GM12891 (cell line): ENCODE measurements at regions not wholly inside any gene's neighbourhood (a gene's known extent, or its start where the extent isn't known, plus 50 kb on each side); places are given as distances from the start of the nearest gene placed in this dataset.

Experiments used
- PAX5 ChIP-seq: IDR thresholded peaks from 2 replicates; pipeline ENCODE4 v1.6.1; 2011; ENCODE audit warnings: low read length, moderate library complexity, mild to moderate bottlenecking; ENCODE audit not compliant: insufficient read depth, severe bottlenecking
- POLR2A ChIP-seq: IDR thresholded peaks from 2 replicates; pipeline ENCODE4 v1.6.1; 2011; ENCODE audit warnings: low read depth, low read length, control low read depth
- POLR2AphosphoS5 ChIP-seq: IDR thresholded peaks from 2 replicates; pipeline ENCODE4 v1.6.1; 2011; ENCODE audit warnings: low read depth, low read length, control low read depth
- TAF1 ChIP-seq: IDR thresholded peaks from 2 replicates; pipeline ENCODE4 v1.6.1; 2011; ENCODE audit warnings: low read depth, low read length, control low read depth

DNA sequence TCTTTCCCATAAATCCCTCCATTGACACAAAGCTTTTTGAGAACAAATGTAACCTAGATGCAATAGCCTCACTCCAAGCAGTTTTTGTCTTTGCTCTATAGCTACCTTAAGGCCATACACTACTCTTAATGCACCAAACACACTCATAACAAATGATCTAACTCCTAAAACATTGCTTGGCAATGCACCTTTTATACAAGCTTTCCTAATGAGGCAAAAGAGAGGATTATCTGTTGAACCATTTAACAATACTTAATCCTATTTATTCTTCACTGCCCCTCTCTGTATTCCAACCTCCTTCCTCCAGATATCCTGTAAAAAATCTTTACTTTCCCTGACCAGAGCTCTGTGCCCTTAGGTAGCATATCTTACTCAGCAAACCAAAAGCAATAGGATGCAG is 558.1 kb upstream of the MDFIC2 start:
- TF ChIP-seq POLR2AphosphoS5 (no peak), POLR2A (no peak), PAX5 (no peak), TAF1 (no peak)
